HG02885 (cell line): ENCODE measurements at regions not wholly inside any gene's neighbourhood (a gene's known extent, or its start where the extent isn't known, plus 50 kb on each side); places are given as distances from the start of the nearest gene placed in this dataset.
A peak's percentile ranks its signal among the peaks of the same experiment; 100 is the strongest.

Source experiments
- ATAC-seq: cut with Tn5 transposase; IDR thresholded peaks from one replicate; pipeline ENCODE4 v1.9.1; 2021; ENCODE audit warnings: mild to moderate bottlenecking; ENCODE audit not compliant: unreplicated experiment, poor library complexity

DNA sequence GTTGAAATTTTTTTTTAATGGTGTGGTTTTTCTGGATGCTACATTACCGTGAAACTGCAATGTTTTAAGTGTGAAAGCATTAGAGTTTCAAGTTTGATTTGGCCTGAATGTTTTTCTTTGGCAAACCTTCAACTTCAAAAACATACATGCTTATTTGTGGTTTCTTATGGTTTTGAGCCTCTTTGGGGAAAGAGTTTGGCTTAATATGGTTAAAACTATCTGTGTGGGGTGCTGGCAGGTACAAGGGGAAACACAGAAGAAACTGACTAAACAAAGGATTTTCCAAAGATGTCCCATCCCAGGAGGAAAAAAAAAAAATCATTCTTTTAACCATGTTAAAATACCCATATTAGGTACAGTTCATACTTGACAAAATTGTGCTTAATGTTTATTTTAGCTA lies 121.1 kb downstream of the HGF start:
- no peak for ATAC-seq

DNA sequence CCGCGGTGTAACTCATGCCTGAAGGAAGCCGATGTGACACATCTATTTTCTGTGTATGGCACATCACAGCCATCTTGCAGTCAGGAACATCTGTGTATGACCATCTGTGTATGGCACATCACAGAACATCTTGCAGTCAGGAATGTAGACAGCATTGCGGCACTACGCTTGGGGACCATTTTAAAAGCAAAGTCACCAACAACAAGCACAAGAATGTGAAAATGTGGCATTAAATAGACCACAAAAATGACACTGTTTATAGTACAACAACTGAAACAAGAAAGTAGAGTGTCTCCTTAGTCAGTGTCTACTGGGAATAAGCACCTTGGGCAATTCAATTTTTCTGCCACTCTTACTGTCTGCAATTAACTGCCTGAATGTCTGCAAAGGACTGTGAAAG lies 124.4 kb downstream of the HGF start:
- no peak for ATAC-seq

DNA sequence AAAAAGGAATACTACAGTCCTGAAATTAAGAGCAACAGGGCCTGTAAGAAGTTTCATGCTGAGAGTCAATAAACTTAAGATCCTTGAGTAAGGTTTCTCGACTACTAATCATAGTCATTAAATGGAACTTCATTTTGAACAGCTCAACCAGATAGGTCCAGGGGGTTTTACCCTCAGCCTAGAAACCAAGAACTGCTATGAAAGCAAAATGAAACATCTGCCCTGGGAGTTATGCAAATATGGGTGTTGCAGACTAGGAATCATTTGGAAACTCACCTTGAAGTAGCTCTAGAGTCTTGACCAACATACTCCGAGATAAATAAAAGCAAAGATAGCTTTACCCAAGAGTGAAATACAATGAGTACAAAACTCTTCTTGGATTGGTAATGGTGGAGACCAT lies 128.0 kb downstream of the HGF start:
- peak; percentile 67 for ATAC-seq

DNA sequence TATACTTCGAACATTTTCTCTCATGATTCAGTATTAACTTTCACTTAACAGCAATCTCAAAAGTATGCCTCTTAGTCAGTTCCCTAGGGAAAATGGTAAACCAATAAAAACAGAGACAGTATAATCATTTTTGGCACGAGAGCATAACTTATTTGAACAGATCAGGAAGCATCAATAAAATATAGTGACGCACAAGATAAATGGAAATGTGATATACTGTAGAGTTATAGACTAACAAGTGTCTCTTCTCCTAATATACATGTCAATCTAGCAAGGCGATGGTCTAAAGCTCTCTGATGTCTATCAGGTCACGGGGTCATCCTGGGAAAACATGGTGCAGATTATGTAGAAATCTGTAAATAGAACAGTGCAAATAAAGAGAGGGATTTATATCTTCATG lies 131.6 kb downstream of the HGF start:
- no peak for ATAC-seq

DNA sequence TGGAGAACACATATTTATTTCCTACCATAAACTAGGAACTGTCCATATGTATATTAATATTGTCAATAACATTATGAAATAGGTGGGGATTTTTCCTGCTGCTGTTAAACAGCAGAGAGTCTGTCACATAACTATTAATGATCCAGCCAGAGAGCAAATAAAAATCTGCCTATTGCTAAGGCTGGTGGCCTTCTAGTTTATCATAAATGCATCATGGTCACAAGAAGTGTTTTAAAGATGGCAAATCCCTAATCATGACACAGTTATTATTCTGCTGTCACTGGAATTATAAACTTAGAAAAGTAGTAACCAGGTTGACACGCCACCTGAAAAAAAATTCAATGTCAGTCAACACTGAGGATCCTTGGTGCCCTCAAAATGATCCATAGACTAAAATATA lies 132.3 kb downstream of the HGF start:
- no peak for ATAC-seq

DNA sequence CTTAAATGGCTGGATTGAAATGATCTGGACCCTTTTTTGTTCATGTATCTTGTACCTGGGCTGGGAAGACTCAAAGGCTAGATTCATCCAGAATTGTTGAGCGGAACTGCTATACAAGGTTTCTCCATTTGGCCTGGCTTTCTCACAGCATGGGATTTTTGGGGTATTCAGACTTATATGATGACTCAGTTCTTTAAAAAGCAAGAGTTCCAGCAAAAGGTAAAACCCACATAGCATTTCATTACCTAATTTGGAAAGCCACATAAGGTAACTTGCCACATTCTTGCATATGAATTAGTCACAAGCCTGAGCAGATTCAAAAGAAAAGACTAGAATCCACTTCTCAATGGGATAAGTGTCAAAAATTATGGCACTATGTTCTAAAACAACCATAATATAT lies 137.4 kb downstream of the HGF start:
- ATAC-seq: no peak

DNA sequence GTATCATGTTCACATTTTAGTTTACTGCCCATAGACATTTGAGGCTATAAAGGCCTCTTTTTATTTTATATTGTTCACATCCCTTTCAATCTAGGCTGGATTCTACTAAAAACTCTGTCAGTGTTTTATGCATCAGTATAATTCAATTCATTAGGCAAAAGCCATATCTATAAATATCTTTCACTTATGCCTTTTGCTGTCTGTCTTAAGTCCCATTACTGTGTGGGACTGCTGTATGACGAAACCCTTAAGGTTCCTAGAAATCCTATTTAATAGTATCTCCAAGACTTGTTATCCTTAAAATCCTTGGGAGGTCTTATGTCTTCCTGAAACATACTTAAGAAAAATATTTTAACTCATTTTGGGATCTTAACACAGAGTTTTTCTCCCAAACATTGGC lies 139.2 kb downstream of the HGF start:
- no peak for ATAC-seq

DNA sequence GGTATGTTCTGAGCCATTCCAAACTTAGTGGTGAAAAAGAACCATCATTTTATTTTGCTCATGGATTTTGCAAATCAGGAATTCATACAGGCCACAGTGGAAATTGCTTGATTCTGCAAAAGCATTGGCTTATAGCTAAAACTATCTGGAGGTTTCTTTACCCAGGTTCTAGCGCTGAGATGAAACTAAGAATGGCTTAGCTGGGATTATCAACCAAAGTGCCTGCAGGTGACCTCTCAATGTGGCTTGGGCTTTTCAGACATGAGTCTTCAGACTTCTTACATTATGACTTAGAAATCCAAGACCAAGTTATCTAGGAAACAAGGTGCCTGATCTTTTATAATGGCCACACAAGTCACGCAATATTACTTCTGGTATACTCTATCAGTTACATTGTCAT lies 140.1 kb downstream of the HGF start:
- no peak for ATAC-seq

DNA sequence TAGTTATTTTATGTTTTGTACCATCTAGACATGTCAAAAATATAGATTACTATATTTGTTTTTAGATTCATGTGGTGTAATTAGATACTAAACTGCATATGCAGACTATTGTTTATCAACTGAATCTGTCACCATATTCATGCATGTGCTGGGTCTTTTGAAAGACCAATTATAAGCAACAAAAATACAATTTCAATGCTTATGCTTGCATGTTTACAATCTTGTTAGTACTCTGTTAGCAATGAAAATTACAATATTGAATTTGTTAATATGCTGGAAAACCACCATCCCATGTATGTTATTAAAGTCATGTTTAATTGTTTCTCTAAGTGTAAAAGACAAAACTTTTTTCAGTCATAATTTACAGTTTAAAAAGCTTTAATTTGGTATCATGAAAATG lies 140.9 kb downstream of the HGF start:
- no peak for ATAC-seq

DNA sequence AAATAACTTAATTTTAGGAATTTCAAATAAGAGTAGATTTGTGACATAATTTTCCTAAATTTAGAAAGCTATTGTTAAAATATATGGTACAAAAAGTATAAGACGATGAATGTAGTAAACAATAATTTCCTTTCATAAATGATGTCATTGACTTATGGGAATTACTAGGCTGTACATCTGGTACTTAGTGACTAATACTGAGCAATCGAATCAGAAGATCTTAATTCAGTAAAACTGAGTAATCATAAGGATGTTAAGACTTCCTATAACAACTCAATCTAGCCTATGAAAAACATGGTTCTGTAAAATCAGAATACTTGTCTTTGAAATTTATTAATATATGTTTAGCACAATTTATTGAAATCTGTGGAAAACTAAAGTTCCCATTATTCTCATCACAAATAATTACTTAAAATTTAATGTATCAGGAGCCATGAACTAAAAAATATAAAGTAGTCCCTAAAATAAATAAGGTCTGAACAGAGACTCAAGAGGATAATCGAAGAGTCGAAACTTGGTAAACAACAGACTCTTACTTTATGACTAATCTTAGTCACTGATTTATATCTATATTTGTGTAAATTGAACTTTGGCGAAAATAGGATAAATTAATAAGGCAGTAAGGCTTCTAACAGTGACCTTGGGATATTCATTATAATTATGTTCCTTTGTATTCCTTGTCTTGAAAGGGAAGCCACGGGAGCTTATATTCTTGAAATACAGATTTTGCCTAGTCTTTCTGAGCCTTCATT lies 142.1 kb downstream of the HGF start:
- no peak for ATAC-seq

DNA sequence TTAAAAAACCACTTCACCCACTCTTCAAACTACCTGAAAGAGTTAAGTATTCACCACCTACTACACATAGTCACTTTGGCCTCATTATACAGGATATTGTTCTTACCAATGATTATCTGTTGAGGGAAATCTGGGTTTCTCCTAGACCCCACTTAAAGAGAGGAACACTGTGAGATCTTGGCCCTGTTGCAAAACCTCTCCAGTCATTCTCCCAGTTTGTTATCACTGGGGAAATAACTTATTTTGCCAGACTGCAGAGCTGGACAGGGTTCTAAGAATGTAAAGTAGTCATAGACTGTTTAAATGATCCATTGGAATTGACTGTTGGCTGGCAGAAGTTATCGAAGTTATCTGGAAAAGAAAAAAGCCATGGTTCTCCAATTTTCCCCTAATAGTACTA lies 143.8 kb downstream of the HGF start:
- no peak for ATAC-seq

DNA sequence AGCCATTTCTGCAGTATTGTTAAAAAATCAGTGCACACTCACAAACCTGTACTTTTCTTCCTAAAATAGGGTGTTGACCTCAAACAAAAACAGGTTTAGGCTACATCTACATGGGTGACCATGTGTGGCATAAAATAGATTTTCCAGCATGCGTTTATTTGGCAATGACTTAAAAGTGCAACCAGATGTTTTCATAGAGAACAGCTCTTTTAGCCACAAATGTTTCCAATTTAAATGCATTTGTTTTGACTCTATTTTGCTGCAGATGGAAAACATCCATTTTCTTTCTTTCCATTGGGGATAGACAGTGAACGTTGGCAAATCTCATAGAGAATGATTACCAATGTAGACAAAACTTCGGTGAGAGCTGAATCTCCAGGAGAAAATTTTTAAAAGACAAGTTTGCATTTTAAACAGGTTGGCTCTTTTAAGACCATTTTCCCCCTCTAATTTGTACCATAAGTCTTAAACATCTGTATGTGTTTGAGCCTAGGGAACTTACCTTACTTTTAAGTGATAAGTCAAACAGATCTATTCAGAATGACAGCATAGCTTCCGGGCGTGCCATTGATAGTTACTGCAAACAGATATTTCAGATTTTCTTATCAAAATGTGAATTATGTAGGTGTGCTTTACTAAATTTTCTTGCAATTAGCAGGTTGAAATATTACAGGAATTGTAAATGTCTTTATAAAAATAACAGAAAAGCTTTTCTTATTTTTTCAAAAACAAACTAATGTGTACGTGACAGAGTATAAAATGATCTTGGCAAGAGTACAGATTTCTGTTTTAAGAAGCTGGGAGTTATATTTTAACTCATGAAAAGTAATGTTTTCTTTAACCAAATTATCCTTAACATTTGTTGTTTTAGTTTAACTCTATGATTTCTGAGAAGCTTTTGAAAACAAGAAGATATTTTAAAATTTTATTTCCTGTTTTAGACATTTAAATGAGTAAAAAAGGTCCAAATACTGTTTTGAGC lies 144.9 kb downstream of the HGF start:
- no peak for ATAC-seq

DNA sequence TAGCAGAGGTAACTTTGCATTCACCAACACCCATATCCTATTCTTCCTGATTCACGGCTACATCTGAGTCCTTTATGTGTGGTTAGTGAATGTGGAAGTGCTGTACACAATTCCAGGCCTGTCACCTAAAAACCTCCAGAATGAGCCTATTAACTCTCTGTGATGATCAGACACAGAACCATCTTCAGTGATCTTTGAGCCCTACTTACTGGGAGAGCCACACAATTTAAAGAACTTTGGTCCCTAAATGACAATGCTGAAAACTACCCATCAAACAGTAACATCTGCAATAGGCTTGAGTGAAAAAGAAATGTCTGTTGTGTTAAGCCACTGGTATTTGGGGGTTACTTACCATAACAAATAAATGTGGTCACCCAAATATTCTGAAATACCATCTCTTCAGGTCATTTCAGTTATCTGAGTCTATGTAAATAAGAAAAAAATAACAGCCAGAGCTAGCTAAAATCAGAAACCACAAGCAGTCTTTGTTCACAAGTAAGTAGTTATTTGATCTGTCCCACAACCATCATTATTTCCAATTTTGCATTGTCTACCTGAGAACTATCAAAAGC lies 145.7 kb downstream of the HGF start:
- ATAC-seq: no peak

DNA sequence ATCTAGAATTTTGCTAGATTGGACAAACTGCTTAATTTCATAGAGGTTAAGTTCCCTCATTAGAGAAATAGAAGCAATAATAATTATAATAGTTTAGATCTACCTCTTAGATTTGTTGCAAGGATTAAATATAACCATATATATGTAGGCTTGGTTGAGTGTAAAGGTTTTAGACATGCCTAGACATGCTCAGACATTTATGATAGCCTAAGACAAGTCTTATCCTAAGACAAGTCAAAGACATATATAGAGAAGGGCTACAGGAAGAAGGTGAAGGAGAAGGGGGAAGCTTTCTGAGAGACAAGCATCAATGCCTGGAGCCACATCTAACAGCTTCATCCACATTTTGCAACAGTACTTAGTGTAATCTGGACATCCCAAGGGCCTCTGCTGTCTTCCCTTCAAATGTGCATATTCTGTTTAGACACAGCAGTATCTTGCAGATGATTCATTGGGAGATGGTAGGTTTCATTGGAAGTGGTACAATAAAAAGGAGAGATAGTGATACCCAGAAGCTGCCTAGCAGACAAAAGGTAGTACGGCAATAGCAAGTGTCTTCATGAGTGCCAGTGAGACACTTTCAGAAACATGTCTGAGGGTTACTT lies 146.5 kb downstream of the HGF start:
- no peak for ATAC-seq

DNA sequence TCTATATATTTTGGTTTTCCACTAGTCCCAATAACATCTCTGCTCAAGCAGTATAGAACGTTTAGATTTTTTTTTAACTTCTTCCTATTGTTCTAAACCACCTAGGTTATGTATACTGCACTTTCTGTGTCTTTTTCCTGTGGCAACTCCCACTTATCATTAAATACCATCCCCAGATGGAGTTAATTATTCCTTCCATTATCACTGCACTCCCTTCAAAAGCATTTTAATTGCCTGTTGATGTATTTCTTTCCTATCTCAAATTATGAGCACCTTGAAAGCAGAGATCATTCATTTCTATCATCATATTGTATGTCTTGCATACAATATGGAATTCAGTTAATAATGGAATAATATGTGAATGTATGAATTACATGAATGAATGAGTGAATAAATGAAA lies 148.0 kb downstream of the HGF start:
- no peak for ATAC-seq

DNA sequence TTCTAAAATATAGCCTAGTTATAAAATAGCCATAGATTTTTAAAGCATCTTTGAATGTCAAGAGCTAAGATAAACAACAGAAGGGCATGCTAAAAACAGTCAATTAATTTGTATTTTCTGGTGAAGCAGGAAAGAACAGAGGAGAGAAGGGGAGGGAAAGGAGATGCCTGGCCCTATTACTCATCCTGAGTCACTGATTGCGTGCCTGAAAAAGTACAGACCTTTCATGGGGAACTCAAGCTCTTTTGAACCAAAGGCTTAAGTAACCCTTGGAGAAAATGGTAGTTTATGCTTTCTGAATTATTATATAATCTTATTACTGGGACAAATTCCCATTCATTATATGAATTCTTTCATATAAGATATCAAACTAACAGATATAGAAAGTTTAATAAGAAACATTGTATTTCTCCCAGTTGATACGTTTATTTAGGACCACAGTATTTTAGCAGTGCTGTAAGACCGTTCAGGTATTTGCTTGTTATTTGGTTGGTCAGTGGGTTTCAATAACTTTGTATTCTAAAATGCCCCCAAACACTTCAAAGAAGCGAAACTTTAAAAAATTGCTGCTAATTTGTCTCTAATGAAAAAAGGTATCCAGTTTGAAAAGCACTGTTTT lies 151.3 kb downstream of the HGF start:
- no peak for ATAC-seq

DNA sequence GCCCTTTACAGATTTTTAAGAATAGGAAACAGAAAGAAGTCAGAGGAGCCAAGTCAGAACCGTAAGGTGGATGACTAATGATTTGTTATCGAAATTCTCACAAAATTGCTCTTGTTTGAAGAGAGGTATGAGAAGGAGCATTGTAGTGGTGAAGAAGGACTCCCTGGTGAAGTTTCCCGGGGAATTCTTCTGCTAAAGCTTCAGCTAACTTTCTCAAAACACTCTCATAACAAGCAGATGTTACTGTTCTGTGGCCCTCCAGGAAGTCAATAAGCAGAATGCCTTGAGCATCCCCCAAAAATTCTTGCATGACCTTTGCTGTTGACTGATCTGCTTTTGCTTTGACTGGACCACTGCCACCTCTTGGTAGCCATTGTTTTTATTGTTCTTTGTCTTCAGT lies 152.9 kb downstream of the HGF start:
- ATAC-seq: no peak

DNA sequence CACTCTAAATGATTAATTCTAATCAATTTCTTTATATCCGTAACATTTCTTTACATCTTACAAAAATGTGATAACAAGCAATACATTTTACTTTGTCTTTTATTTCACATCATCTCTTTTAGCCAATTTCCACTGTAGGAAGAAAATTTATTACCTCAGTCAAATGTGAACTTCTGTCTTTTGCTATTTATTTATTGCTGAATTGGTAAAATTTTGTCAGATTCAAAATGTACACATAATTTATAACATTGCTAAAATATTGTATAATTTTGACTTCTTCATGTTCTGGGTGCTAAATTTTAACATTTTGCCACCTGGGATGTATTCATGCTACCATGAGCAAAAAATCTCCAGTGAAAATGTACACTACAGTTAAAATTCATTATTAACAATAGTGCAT lies 158.0 kb downstream of the HGF start:
- no peak for ATAC-seq

DNA sequence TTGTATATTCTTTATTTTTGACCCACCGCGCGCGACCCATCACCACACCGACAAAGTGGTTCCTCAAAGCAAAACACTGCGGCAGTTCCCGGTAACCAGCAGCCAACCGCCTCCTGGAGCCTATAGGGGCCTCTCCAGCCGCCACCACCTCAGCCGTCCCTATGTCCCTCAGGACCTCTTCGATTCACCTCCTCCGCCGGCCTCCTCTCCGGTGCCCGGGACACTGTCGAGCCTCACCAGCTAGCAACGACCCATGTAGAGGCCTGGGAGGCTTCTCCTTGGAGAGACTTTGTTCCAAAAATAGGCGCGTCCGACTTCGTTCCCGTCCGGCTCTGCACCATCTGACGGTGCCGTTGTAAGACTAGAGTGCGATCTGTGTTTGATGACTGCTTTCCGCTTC lies 158.8 kb downstream of the HGF start:
- no peak for ATAC-seq

DNA sequence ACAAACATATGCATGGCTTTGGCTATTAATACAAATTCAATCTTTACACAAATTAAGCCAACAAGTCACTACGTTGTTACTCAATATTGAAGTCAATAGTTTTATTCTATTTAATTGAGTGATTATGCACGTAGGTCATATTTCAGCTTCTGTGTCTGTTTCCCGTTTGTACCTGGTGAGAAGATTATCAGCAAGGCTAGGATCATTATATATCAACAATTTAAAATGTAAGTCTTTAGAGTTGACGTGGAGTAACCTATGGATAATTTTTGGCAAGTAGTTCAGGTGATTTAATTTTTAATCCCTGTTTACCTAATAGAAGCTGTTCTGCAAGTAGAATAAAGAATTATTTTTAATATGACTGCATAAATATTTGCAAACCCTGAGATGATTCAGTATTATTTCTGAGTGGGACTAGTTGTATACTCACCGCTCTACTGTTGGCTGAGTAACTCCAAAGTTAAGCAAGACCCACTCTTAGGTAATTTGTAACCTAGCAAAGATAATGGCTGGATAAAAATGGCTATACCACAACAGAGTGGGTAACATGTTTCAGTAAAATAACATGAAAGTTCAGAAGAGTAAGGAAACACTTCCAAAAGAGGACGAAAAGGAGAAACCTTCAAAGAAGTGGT lies 161.0 kb downstream of the HGF start:
- ATAC-seq: no peak
